ENCODE measurements at regions not wholly inside any gene's neighbourhood (a gene's known extent, or its start where the extent isn't known, plus 50 kb on each side); places are given as distances from the start of the nearest gene placed in this dataset.

- TF ChIP-seq CTCF (IDR thresholded peaks at IDR 0.05) = no peak
- TF ChIP-seq POLR2A (IDR thresholded peaks at IDR 0.05) = no peak
- H3K4me1 ChIP-seq = no peaks in the 10 kb centered on the region
- no peak for ATAC-seq
- 27% methylated on average over 2 of the region's 2 CpGs for WGBS (ENCODE audit: insufficient coverage, low coverage, low lambda C conversion rate, missing lambda C conversion rate)
- H3K27me3 ChIP-seq = no peaks in the 10 kb centered on the region
- no peak for DNase-seq
- no peak overlapping the region for H3K27ac ChIP-seq
- no peak overlapping the region for H3K4me3 ChIP-seq
- no peaks in the 10 kb centered on the region for H3K9me3 ChIP-seq
- intact Hi-C loops (cut with DNase I) = no loop called here
- no peaks in the 10 kb centered on the region for H3K36me3 ChIP-seq
These were observed 325.8 kb downstream of the PRR16 start for GRCh38 chr5:120789918-120790317.

GRCh38 chr5:120790339-120790738 lies 326.2 kb downstream of the PRR16 start:
- Histone ChIP-seq H3K4me3 (no peak overlapping the region), H3K4me1 (no peaks in the 10 kb centered on the region), H3K9me3 (no peaks in the 10 kb centered on the region), H3K27ac (no peak overlapping the region), H3K27me3 (no peaks in the 10 kb centered on the region), H3K36me3 (no peaks in the 10 kb centered on the region)
- ATAC-seq = no peak
- WGBS (ENCODE audit: insufficient coverage, low coverage, low lambda C conversion rate, missing lambda C conversion rate) = 53% methylated on average over 1 of the region's 1 CpG
- TF ChIP-seq POLR2A (IDR thresholded peaks at IDR 0.05) (no peak), CTCF (IDR thresholded peaks at IDR 0.05) (no peak)
- intact Hi-C loops (cut with DNase I) = no loop called here
- no peak for DNase-seq

DNA sequence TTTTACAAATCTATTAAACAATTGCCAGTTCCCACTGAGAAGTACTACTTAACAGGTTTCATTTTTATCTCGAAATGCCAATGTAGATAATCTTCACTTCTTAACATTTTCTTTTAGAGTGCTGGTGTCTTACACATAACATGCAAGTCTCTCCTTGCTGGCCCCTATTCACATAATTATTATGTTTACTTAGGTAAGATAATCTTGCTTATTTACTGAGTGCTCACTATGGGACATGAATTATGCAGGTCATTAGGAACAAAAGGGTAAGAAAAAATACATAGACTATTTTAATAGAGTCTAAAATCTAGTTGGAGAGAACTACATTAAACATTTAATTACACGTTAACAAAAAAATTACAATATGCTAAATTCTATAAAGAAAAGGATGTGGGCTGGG lies 328.4 kb downstream of the PRR16 start:
- no peaks in the 10 kb centered on the region for H3K36me3 ChIP-seq
- WGBS (ENCODE audit: insufficient coverage, low coverage, low lambda C conversion rate, missing lambda C conversion rate) = 51% methylated on average over 2 of the region's 2 CpGs
- no peak overlapping the region for H3K4me3 ChIP-seq
- DNase-seq (no peak), ATAC-seq (no peak)
- intact Hi-C loops (cut with DNase I) = no loop called here
- H3K4me1 ChIP-seq = no peaks in the 10 kb centered on the region
- no peak overlapping the region for H3K27ac ChIP-seq
- H3K27me3 ChIP-seq = no peaks in the 10 kb centered on the region
- H3K9me3 ChIP-seq = no peaks in the 10 kb centered on the region
- TF ChIP-seq POLR2A (IDR thresholded peaks at IDR 0.05) = no peak
- TF ChIP-seq CTCF (IDR thresholded peaks at IDR 0.05) = no peak

DNA sequence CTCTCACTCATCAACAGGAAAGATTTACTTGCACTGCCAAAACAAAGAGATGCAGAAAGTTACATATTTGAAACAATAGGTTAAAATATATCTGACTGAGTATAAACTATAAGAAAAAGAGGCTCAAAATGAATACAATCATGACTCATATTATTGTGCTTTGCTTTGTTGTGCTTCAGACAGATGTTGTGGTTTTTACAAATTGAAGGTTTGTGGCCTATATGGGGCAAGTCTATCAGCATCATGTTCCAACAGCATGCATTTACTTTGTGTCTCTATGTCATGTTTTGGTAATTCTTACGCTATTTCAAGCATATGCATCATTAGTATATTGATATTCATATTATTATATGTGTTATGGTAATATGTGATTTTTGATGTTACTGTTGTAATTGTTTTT lies 330.0 kb downstream of the PRR16 start:
- Histone ChIP-seq H3K27ac (no peak overlapping the region), H3K27me3 (no peaks in the 10 kb centered on the region), H3K36me3 (no peaks in the 10 kb centered on the region), H3K4me1 (no peaks in the 10 kb centered on the region), H3K9me3 (no peaks in the 10 kb centered on the region), H3K4me3 (no peak overlapping the region)
- ATAC-seq = no peak
- TF ChIP-seq CTCF (IDR thresholded peaks at IDR 0.05) = no peak
- no peak for TF ChIP-seq POLR2A (IDR thresholded peaks at IDR 0.05)
- DNase-seq = no peak
- intact Hi-C loops (cut with DNase I) = no loop called here
- 45% methylated on average over 1 of the region's 1 CpG for WGBS (ENCODE audit: insufficient coverage, low coverage, low lambda C conversion rate, missing lambda C conversion rate)

DNA sequence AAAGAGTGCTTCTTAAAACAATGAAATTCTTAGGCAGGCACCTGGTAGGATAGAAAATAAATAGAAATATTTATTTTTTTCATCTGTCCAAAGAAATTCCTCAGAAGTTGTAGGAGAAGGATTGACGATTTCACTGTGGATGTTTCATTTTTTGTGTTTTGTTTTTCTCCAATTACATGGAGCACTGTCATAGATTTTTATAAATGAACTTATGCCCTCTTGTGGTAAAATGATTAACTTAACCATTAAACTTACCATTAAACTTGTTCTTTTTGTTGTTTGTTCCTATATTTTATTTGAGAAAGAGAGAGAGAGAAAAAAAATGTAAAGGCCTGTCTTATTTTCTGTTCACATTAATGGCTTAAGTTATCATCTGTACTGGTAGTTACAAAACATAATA lies 339.2 kb downstream of the PRR16 start:
- Histone ChIP-seq H3K4me3 (no peak overlapping the region), H3K9me3 (no peaks in the 10 kb centered on the region), H3K4me1 (no peaks in the 10 kb centered on the region), H3K36me3 (no peaks in the 10 kb centered on the region), H3K27ac (no peak overlapping the region), H3K27me3 (no peaks in the 10 kb centered on the region)
- intact Hi-C loops (cut with DNase I) = no loop called here
- WGBS (ENCODE audit: insufficient coverage, low coverage, low lambda C conversion rate, missing lambda C conversion rate) = 10% methylated on average over 1 of the region's 1 CpG
- ATAC-seq (no peak), DNase-seq (no peak)
- TF ChIP-seq POLR2A (IDR thresholded peaks at IDR 0.05) = no peak
- TF ChIP-seq CTCF (IDR thresholded peaks at IDR 0.05) = peak in 3 of 4 donors; percentile 21 to 32 (median 23)
